K562 (cell line): ENCODE measurements at regions not wholly inside any gene's neighbourhood (a gene's known extent, or its start where the extent isn't known, plus 50 kb on each side); places are given as distances from the start of the nearest gene placed in this dataset.

Experiments used
- MGA ChIP-seq: fragments of 450-650 bp; IDR thresholded peaks from 2 replicates; pipeline ENCODE4 v1.6.1; 2016; ENCODE audit warnings: mild to moderate bottlenecking, moderate library complexity
- POLR2H ChIP-seq: IDR thresholded peaks from 2 replicates; pipeline ENCODE4 v1.6.1; 2016; ENCODE audit warnings: missing genetic modification characterization, low read depth, mild to moderate bottlenecking, control low read depth, missing compliant biosample characterization, moderate library complexity
- ZNF407 ChIP-seq: fragments of 450-650 bp; IDR thresholded peaks from 2 replicates; pipeline ENCODE4 v1.6.1; 2016; ENCODE audit warnings: low read depth

GRCh38 chr6:169141671-169142537 lies 111.7 kb downstream of the THBS2 start (continued):
- no peak for TF ChIP-seq MGA
- TF ChIP-seq POLR2H, result no peak
- no peak for TF ChIP-seq ZNF407
